OCI-LY1 (cell line): ENCODE measurements at regions not wholly inside any gene's neighbourhood (a gene's known extent, or its start where the extent isn't known, plus 50 kb on each side); places are given as distances from the start of the nearest gene placed in this dataset.

Experiments
- CTCF ChIP-seq: fragments of 200-600 bp; sonication (generic), shearing (Covaris generic); IDR thresholded peaks from 2 replicates; pipeline ENCODE4 v1.5.1; 2017; ENCODE audit warnings: mild to moderate bottlenecking, antibody characterized with exemption, low read length, moderate library complexity, mixed read lengths
- EZH2 ChIP-seq: fragments of 200-600 bp; sonication (generic), shearing (Covaris generic); IDR thresholded peaks from 2 replicates; pipeline ENCODE4 v1.8.0; 2017; ENCODE audit warnings: borderline replicate concordance, mixed run types, mild to moderate bottlenecking, antibody characterized with exemption, low read length, moderate library complexity, mixed read lengths

DNA sequence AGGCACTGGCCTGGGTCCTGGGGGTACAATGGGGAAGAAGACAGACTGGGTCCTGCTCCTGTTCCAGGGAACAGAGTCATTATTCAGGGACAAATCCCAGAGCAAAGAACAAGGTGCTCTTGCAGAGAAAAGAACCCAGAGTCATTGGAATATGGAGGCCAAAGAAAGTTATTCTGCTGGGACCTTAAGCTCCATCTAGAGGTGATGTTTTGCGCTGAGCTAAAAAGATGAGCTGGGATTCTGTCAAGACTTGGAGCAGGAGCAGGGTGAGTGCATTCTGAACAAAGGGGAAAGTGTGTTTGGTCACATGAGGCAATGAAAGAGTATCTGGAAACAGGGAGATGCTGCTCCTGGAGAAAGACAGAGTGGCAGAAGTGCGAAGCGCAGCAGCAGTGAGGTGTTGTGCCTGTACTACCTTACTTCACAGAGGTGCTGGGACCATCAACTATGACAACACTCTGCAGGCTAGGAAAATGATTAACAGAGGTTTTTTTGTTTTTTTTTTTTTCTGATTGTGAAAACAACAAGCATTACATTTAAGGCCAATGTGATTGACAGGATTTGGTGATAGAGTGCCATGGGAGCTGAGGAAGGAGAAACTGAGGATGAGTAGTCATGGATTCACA lies 95.3 kb upstream of the TNFSF11 start:
- TF ChIP-seq CTCF (no peak; the same call in 1 of the 2 replicates), EZH2 (no peak)
